ENCODE measurements at regions not wholly inside any gene's neighbourhood (a gene's known extent, or its start where the extent isn't known, plus 50 kb on each side); places are given as distances from the start of the nearest gene placed in this dataset.

DNA sequence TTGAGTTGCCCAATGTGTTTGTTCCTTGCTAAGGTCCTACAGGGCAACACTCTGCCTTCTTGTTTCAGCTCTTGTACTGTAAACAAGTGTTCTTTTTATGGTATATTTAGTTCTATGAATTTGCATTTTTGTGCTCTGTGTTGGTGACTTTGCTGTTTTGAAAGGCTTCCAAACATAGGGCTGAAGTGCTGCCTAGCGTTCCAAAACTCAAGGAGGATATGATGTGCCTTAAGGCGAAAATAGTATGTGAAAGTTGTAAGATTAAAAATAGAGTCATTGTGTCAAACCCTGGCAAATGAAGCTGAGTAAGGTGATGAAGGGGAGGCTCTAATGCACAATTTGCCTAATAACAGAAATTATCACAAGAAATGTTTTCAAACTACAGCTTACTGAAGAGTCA, 372.7 kb upstream of the TOM1L1 start:
- TF ChIP-seq, protein P1, sequence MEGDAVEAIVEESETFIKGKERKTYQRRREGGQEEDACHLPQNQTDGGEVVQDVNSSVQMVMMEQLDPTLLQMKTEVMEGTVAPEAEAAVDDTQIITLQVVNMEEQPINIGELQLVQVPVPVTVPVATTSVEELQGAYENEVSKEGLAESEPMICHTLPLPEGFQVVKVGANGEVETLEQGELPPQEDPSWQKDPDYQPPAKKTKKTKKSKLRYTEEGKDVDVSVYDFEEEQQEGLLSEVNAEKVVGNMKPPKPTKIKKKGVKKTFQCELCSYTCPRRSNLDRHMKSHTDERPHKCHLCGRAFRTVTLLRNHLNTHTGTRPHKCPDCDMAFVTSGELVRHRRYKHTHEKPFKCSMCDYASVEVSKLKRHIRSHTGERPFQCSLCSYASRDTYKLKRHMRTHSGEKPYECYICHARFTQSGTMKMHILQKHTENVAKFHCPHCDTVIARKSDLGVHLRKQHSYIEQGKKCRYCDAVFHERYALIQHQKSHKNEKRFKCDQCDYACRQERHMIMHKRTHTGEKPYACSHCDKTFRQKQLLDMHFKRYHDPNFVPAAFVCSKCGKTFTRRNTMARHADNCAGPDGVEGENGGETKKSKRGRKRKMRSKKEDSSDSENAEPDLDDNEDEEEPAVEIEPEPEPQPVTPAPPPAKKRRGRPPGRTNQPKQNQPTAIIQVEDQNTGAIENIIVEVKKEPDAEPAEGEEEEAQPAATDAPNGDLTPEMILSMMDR (IDR thresholded peaks at IDR 0.05), result no peak
- TF ChIP-seq POLR2A (IDR thresholded peaks at IDR 0.05), result no peak

Measured in right lobe of liver (tissue), 4 donors.